ENCODE measurements at regions not wholly inside any gene's neighbourhood (a gene's known extent, or its start where the extent isn't known, plus 50 kb on each side); places are given as distances from the start of the nearest gene placed in this dataset.

- TF ChIP-seq, protein P1, sequence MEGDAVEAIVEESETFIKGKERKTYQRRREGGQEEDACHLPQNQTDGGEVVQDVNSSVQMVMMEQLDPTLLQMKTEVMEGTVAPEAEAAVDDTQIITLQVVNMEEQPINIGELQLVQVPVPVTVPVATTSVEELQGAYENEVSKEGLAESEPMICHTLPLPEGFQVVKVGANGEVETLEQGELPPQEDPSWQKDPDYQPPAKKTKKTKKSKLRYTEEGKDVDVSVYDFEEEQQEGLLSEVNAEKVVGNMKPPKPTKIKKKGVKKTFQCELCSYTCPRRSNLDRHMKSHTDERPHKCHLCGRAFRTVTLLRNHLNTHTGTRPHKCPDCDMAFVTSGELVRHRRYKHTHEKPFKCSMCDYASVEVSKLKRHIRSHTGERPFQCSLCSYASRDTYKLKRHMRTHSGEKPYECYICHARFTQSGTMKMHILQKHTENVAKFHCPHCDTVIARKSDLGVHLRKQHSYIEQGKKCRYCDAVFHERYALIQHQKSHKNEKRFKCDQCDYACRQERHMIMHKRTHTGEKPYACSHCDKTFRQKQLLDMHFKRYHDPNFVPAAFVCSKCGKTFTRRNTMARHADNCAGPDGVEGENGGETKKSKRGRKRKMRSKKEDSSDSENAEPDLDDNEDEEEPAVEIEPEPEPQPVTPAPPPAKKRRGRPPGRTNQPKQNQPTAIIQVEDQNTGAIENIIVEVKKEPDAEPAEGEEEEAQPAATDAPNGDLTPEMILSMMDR (optimal IDR thresholded peaks at IDR 0.05 in 1 of 3, IDR thresholded peaks at IDR 0.05 in 1 of 3, conservative IDR thresholded peaks at IDR 0.05 in 1 of 3; ENCODE audit: extremely low read depth in 1 of 3, insufficient read depth in 2 of 3, low read length in 3 of 3): no peak
- TF ChIP-seq EZH2 (IDR thresholded peaks at IDR 0.05; ENCODE audit: low read length): no peak
These were observed 381.6 kb downstream of the DUSP6 start for GRCh38 chr12:88970740-88971139.
